Upper lobe of right lung (tissue), 1 donor: ENCODE measurements at regions not wholly inside any gene's neighbourhood (a gene's known extent, or its start where the extent isn't known, plus 50 kb on each side); places are given as distances from the start of the nearest gene placed in this dataset.
"Not testable (repeated sequence)": the region's sequence is repeated elsewhere in the genome, so short reads cannot be mapped to it uniquely, and the experiment has no call there.

Experiments used
- ATAC-seq: fragments of 200-7000 bp; cut with Tn5 transposase; one replicate; pipeline ENCODE4 v1.9.1; 2020; ENCODE audit warnings: mild to moderate bottlenecking, moderate library complexity
- DNase-seq: peaks from one replicate; pipeline ENCODE4 v3.0.0-alpha.2; 2020
- H3K27ac ChIP-seq: fragments of 200-600 bp; one replicate; pipeline ENCODE4 v1.8.0; 2022
- H3K27me3 ChIP-seq: fragments of 200-600 bp; one replicate; pipeline ENCODE4 v1.8.0; 2022; ENCODE audit warnings: mild to moderate bottlenecking
- H3K36me3 ChIP-seq: fragments of 200-600 bp; one replicate; pipeline ENCODE4 v1.8.0; 2022
- H3K4me1 ChIP-seq: fragments of 200-600 bp; one replicate; pipeline ENCODE4 v1.8.0; 2022
- H3K4me3 ChIP-seq: fragments of 200-600 bp; one replicate; pipeline ENCODE4 v1.8.0; 2022; ENCODE audit warnings: mild to moderate bottlenecking
- H3K9me3 ChIP-seq: fragments of 200-600 bp; one replicate; pipeline ENCODE4 v1.8.0; 2022
- CTCF ChIP-seq: fragments of 200-600 bp; IDR thresholded peaks from one replicate; pipeline ENCODE4 v1.8.0; 2022; ENCODE audit warnings: antibody characterized with exemption
- intact Hi-C: fragments of 100-400 bp; cut with DNase I; formaldehyde crosslinking; loops from one replicate; pipeline ENCODE4 v1.11.0; 2022
- donor health status: DM: no; HTN: yes; CAD: no; lungs with severe emphysema.

GRCh38 chr18:76709659-76710645 lies 112.4 kb upstream of the ZNF236 start:
- intact Hi-C loops, result loop anchor here (10.0 kb wide), 1 partner anchor 305 kb away; no protein-coding TSS in a partner anchor
- Histone ChIP-seq H3K27ac (no peak overlapping the region), H3K4me3 (no peak overlapping the region), H3K27me3 (no peaks in the 10 kb centered on the region), H3K9me3 (no peaks in the 10 kb centered on the region), H3K4me1 (no peaks in the 10 kb centered on the region), H3K36me3 (no peaks in the 10 kb centered on the region)
- TF ChIP-seq CTCF, result peak; percentile 93
- DNase-seq, result peak; percentile 78
- ATAC-seq, result peak; percentile 93

GRCh38 chr18:76708722-76709353 lies 113.5 kb upstream of the ZNF236 start:
- Histone ChIP-seq H3K4me3 (no peak overlapping the region), H3K36me3 (no peaks in the 10 kb centered on the region), H3K27me3 (no peaks in the 10 kb centered on the region), H3K9me3 (no peaks in the 10 kb centered on the region), H3K27ac (no peak overlapping the region), H3K4me1 (no peaks in the 10 kb centered on the region)
- intact Hi-C loops, result loop anchor here (10.0 kb wide), 1 partner anchor 304 kb away; no protein-coding TSS in a partner anchor
- ATAC-seq (no peak), DNase-seq (no peak)
- no peak for TF ChIP-seq CTCF

GRCh38 chr18:76708071-76708721 lies 114.2 kb upstream of the ZNF236 start:
- Histone ChIP-seq H3K27ac (no peak overlapping the region), H3K9me3 (no peaks in the 10 kb centered on the region), H3K4me3 (no peak overlapping the region), H3K36me3 (no peaks in the 10 kb centered on the region), H3K4me1 (no peaks in the 10 kb centered on the region), H3K27me3 (no peaks in the 10 kb centered on the region)
- intact Hi-C loops, result loop anchor here (10.0 kb wide), 1 partner anchor 303 kb away; no protein-coding TSS in a partner anchor
- TF ChIP-seq CTCF, result no peak
- DNase-seq, result no peak
- peak; percentile 7 for ATAC-seq

GRCh38 chr18:76707534-76707933 lies 114.8 kb upstream of the ZNF236 start:
- H3K4me1 ChIP-seq, result no peaks in the 10 kb centered on the region
- ATAC-seq (no peak), DNase-seq (no peak)
- no peaks in the 10 kb centered on the region for H3K36me3 ChIP-seq
- intact Hi-C loops, result loop anchor here (10.0 kb wide), 1 partner anchor 303 kb away; no protein-coding TSS in a partner anchor
- no peaks in the 10 kb centered on the region for H3K27me3 ChIP-seq
- no peaks in the 10 kb centered on the region for H3K9me3 ChIP-seq
- TF ChIP-seq CTCF, result no peak
- no peak overlapping the region for H3K4me3 ChIP-seq
- no peak overlapping the region for H3K27ac ChIP-seq

GRCh38 chr18:76704589-76704988 lies 117.8 kb upstream of the ZNF236 start:
- ATAC-seq, H3K27ac ChIP-seq, H3K4me3 ChIP-seq, H3K27me3 ChIP-seq, DNase-seq, H3K9me3 ChIP-seq, H3K4me1 ChIP-seq, H3K36me3 ChIP-seq: not testable (repeated sequence)
- intact Hi-C loops, result loop anchor here (10.0 kb wide), 1 partner anchor 300 kb away; no protein-coding TSS in a partner anchor
